K562 (cell line): ENCODE measurements at regions not wholly inside any gene's neighbourhood (a gene's known extent, or its start where the extent isn't known, plus 50 kb on each side); places are given as distances from the start of the nearest gene placed in this dataset.

Source experiments
- ATAC-seq: fragments of 200-7000 bp; cut with Tn5 transposase; 3 replicates; pipeline ENCODE4 v1.9.1; 2020; ENCODE audit warnings: moderate library complexity
- BruUV-seq: library from RNA; stranded (reverse); fragments of 400-500 nt; replicated peaks from 2 replicates; lab custom pipeline; 2021; lab: Mats Ljungman, UMichigan
- CTCF ChIA-PET: fragments of 300-600 bp; formaldehyde crosslinking; extraction: SDS; loops from one replicate; lab custom pipeline; 2021; ENCODE audit warnings: low intra/inter-chr PET ratio; lab: Yijun Ruan, JAX
- POLR2A ChIA-PET: fragments of 300-600, 350-650 bp; sonication (Branson Sonifier 250); formaldehyde crosslinking; extraction: SDS; loops from one replicate; lab custom pipeline; 2021; ENCODE audit warnings: antibody characterized with exemption, inconsistent platforms; lab: Yijun Ruan, JAX
- DNase-seq, 4 experiments: peaks; one replicate each; pipeline versions ENCODE4 v3.0.0 to v3.0.0-alpha.2; 2011 to 2018; ENCODE audit warnings: low spot score in 3 of 4, mixed read lengths in 3 of 4; ENCODE audit errors: extremely low read depth in 1 of 4
- FAIRE-seq: peaks from 2 replicates; lab custom pipeline; 2011; peaks lifted over from hg19 to GRCh38; lab: Jason Lieb, UNC
- H2AFZ ChIP-seq: 2 replicates; pipeline ENCODE4 v1.6.0; 2011; ENCODE audit warnings: low read depth, low read length, control low read depth, inconsistent platforms
- H3K27ac ChIP-seq: fragments of 200-600 bp; 3 replicates; pipeline ENCODE4 v1.8.0; 2011; ENCODE audit warnings: low read depth, mild to moderate bottlenecking, control low read depth, inconsistent platforms, low read length, moderate library complexity, mixed read lengths; ENCODE audit errors: extremely low read depth
- H3K27me3 ChIP-seq, 2 experiments: fragments of 300-600 bp in 1 of 2; 2 replicates in 1 of 2; 3 replicates in 1 of 2; pipeline versions ENCODE4 v1.6.0 to v1.8.0; 2011; ENCODE audit warnings: inconsistent platforms in 2 of 2, low read length in 2 of 2, mild to moderate bottlenecking in 1 of 2, mixed read lengths in 1 of 2, moderate library complexity in 1 of 2; ENCODE audit not compliant: control insufficient read depth in 2 of 2, insufficient read depth in 2 of 2
- H3K36me3 ChIP-seq: fragments of 300-600 bp; 3 replicates; pipeline ENCODE4 v1.8.0; 2011; ENCODE audit warnings: mild to moderate bottlenecking, low read length, inconsistent platforms; ENCODE audit not compliant: control insufficient read depth, insufficient read depth
- H3K4me1 ChIP-seq, 2 experiments: fragments of 200-600 bp in 1 of 2; replicated peaks in 1 of 2; 2 replicates in 1 of 2; 3 replicates in 1 of 2; pipeline versions ENCODE4 v1.5.1 to v1.8.0; 2011; ENCODE audit warnings: inconsistent platforms in 2 of 2, low read length in 2 of 2, mild to moderate bottlenecking in 1 of 2, mixed read lengths in 1 of 2, moderate library complexity in 1 of 2; ENCODE audit not compliant: control insufficient read depth in 2 of 2, insufficient read depth in 2 of 2
- H3K4me2 ChIP-seq: 2 replicates; pipeline ENCODE4 v1.6.1; 2011; ENCODE audit warnings: low read length, control low read depth, inconsistent platforms, mixed read lengths; ENCODE audit not compliant: insufficient read depth
- H3K4me3 ChIP-seq: fragments of 200-600 bp; sonication (generic), shearing (Covaris generic); 2 replicates; pipeline ENCODE4 v1.5.1; 2016; ENCODE audit warnings: control low read depth, inconsistent platforms
- H3K79me2 ChIP-seq: fragments of 200-600 bp; 3 replicates; pipeline ENCODE4 v1.8.0; 2011; ENCODE audit warnings: low read length, inconsistent platforms; ENCODE audit not compliant: control insufficient read depth, insufficient read depth
- H3K9ac ChIP-seq, 2 experiments: 2 replicates each; pipeline versions ENCODE4 v1.6.0 to v1.6.1; 2011; ENCODE audit warnings: low read depth in 2 of 2, low read length in 2 of 2, control low read depth in 1 of 2, inconsistent platforms in 1 of 2, mild to moderate bottlenecking in 1 of 2, mixed read lengths in 1 of 2; ENCODE audit not compliant: insufficient read depth in 1 of 2
- H3K9me1 ChIP-seq: one replicate; pipeline ENCODE4 v1.6.0; 2011; ENCODE audit warnings: inconsistent platforms, mild to moderate bottlenecking, low read length, moderate library complexity; ENCODE audit not compliant: control insufficient read depth, insufficient read depth
- H3K9me3 ChIP-seq: replicated peaks from 2 replicates; pipeline ENCODE4 v1.5.1; 2011; ENCODE audit warnings: low read depth, low read length, inconsistent platforms; ENCODE audit not compliant: control insufficient read depth, insufficient read depth
- H4K20me1 ChIP-seq: replicated peaks from 2 replicates; pipeline ENCODE4 v1.6.1; 2011; ENCODE audit warnings: low read length, inconsistent platforms, mixed read lengths; ENCODE audit not compliant: control insufficient read depth, insufficient read depth
- RAD21 ChIP-seq, 2 experiments: fragments of 250-450 bp in 1 of 2; fragments of 450-650 bp in 1 of 2; sonication (Bioruptor Pico) in 1 of 2; formaldehyde crosslinking in 1 of 2; IDR thresholded peaks in 1 of 2; conservative IDR thresholded peaks in 1 of 2; 2 replicates each; pipeline versions ENCODE4 v1.4.0 to v1.8.0; 2020 to 2022; ENCODE audit warnings: mild to moderate bottlenecking in 2 of 2, moderate library complexity in 1 of 2
- SMARCA5 ChIP-seq: fragments of 450-650 bp; IDR thresholded peaks from 2 replicates; pipeline ENCODE4 v1.6.1; 2016
- WGBS: fragments of 100-300 bp; shearing (Covaris generic); methylation state at CpG from one replicate; pipeline ENCODE4 v1.1.6; 2016; ENCODE audit warnings: low coverage, mixed read lengths; ENCODE audit not compliant: insufficient coverage; ENCODE audit errors: missing lambda C conversion rate; 5-methylcytosine and 5-hydroxymethylcytosine counted together
- in situ Hi-C: fragments of 300-500 bp; cut with MboI; formaldehyde crosslinking; loops from 4 replicates; pipeline ENCODE4 v1.15.0; 2018; ENCODE audit warnings: inconsistent platforms, mixed read lengths
- intact Hi-C: fragments of 100-400 bp; cut with micrococcal nuclease; formaldehyde crosslinking; loops from 2 replicates; pipeline ENCODE4 v1.14.2; 2022
- TF ChIP-seq, protein P1 (sequence below), 3 experiments: IDR thresholded peaks in 2 of 3; conservative IDR thresholded peaks in 1 of 3; 2 replicates each; pipeline ENCODE4 v1.5.1; 2011 to 2012; ENCODE audit warnings: low read length in 3 of 3, mild to moderate bottlenecking in 3 of 3, control low read depth in 2 of 3, improper control_type of control experiment in 1 of 3, inconsistent platforms in 1 of 3, low read depth in 1 of 3, mixed read lengths in 1 of 3, moderate library complexity in 1 of 3; ENCODE audit not compliant: insufficient read depth in 2 of 3

DNA sequence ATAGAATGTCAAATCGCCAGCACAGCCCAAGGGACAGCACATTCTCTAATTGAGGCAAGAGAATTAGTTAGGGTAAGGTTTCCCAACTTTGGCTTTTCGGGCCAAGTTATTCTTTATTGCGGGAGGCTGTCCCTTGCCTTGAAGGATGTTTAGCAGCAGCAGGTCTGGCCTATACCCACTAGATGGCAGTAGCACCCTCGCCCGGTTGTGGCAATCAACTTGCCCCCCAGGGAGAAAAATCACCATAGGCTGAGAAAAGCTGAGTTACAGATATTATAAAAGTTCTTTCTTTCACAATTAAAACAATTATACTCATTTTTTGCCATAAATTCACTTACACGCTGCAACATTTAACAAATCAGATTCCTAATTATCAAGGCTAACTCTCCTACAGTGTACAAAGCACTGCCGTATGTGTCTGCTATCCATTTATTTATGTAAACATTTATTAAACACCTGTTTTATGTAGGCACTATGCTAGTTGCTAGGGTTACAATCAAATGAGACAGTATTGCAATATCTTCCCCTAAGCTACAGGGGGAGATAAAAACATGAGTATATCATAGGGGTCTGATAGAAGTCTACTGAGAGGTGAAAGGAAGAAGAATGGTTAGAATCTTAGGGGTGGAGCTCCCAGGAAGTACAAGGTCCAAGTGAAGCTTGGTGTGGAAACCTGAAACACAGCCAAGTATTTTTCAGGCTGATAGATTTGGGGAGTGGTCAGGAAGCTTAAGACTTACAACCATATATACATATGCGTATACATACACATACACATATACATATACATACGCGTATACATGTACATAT, 452.3 kb downstream of the RAB38 start:
- H3K9me3 ChIP-seq: no peaks in the 10 kb centered on the region
- no peak for ATAC-seq
- H3K27ac ChIP-seq: no peak overlapping the region
- POLR2A ChIA-PET: no interaction called here
- TF ChIP-seq SMARCA5 (no peak), RAD21 (CRISPR knock-in tag; conservative IDR thresholded peaks at IDR 0.05 in 1 of 2, IDR thresholded peaks at IDR 0.05 in 1 of 2) (peak in 1 of 2 experiments; percentile 29; a peak in 2 of 4 replicates)
- TF ChIP-seq, protein P1, sequence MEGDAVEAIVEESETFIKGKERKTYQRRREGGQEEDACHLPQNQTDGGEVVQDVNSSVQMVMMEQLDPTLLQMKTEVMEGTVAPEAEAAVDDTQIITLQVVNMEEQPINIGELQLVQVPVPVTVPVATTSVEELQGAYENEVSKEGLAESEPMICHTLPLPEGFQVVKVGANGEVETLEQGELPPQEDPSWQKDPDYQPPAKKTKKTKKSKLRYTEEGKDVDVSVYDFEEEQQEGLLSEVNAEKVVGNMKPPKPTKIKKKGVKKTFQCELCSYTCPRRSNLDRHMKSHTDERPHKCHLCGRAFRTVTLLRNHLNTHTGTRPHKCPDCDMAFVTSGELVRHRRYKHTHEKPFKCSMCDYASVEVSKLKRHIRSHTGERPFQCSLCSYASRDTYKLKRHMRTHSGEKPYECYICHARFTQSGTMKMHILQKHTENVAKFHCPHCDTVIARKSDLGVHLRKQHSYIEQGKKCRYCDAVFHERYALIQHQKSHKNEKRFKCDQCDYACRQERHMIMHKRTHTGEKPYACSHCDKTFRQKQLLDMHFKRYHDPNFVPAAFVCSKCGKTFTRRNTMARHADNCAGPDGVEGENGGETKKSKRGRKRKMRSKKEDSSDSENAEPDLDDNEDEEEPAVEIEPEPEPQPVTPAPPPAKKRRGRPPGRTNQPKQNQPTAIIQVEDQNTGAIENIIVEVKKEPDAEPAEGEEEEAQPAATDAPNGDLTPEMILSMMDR (IDR thresholded peaks at IDR 0.05 in 2 of 3, conservative IDR thresholded peaks at IDR 0.05 in 1 of 3; ENCODE audit: insufficient read depth in 2 of 3, low read depth in 1 of 3, low read length in 3 of 3): peak; percentile 28 to 53 (median 39); a peak in 4 of 6 replicates
- TF ChIP-seq, all 486 proteins: peak for 2
- Histone ChIP-seq H3K27me3 (no peaks in the 10 kb centered on the region), H3K9ac (no peak overlapping the region), H3K4me2 (no peak overlapping the region), H2AFZ (no peak overlapping the region), H3K79me2 (no peaks in the 10 kb centered on the region), H4K20me1 (no peaks in the 10 kb centered on the region), H3K9me1 (no peaks in the 10 kb centered on the region), H3K36me3 (no peaks in the 10 kb centered on the region), H3K4me3 (no peak overlapping the region), H3K4me1 (no peaks in the 10 kb centered on the region)
- CTCF ChIA-PET: no interaction called here
- intact Hi-C loops (loop anchor here (2.0 kb wide), 1 partner anchor 822 kb away; no protein-coding TSS in a partner anchor), in situ Hi-C loops (no loop called here)
- peak in 3 of 4 experiments; percentile 13 to 17 (median 16) for DNase-seq
- no TSS peak for BruUV-seq
- no peak for FAIRE-seq
- 12% methylated on average over 8 of the region's 10 CpGs for WGBS
